GM18858 (cell line): ENCODE measurements at regions not wholly inside any gene's neighbourhood (a gene's known extent, or its start where the extent isn't known, plus 50 kb on each side); places are given as distances from the start of the nearest gene placed in this dataset.
"Not testable (repeated sequence)": the region's sequence is repeated elsewhere in the genome, so short reads cannot be mapped to it uniquely, and the experiment has no call there.

ENCODE experiments used
- ATAC-seq: cut with Tn5 transposase; IDR thresholded peaks from one replicate; pipeline ENCODE4 v1.9.1; 2021; ENCODE audit not compliant: unreplicated experiment

GRCh38 chr3:167106456-167106855 is 273.6 kb downstream of the ZBBX start:
- ATAC-seq: no peak

DNA sequence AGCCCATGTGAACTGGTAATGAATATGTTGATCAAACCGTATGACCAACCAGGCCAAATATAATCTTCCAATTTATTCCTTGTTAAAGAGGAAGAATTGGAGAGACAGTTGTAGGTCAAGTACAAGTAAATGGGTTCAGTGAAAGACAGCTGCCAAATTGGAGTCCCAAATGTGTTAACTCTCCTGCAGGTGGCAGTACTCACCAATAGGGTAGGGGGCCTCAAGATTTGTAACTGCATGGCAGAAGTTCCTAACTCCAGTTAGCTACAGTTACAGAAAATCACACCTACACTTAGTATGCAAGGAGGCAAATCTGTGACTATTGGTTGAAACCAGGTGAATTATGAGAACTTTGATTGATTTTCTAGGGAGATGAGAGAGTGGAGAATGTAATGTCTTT is 278.0 kb downstream of the ZBBX start:
- ATAC-seq: no peak

- no peak for ATAC-seq
Measured at GRCh38 chr3:167100651-167101050, 279.4 kb downstream of the ZBBX start.

GRCh38 chr3:167100200-167100599 is 279.9 kb downstream of the ZBBX start:
- no peak for ATAC-seq

- no peak for ATAC-seq
Measured at GRCh38 chr3:167095976-167096375, 284.1 kb downstream of the ZBBX start.

DNA sequence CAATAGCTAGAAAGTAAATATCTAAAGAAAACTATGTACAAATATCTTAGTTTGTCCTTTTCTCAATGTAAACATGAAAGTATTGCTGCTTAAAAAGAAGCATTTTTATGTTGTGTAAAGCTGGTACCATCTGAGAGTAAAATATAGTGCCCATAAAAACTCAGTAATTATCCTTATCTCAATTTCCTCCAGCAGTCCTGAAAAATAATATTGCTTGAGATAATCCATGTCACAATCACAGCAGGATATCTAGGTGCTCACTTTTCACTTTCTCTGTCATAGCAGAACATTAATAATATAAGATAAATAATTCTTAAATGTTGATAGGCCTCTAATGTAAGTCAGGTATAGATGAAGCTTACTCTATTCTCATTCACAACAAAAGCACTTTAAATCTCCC is 285.5 kb downstream of the ZBBX start:
- ATAC-seq: no peak

DNA sequence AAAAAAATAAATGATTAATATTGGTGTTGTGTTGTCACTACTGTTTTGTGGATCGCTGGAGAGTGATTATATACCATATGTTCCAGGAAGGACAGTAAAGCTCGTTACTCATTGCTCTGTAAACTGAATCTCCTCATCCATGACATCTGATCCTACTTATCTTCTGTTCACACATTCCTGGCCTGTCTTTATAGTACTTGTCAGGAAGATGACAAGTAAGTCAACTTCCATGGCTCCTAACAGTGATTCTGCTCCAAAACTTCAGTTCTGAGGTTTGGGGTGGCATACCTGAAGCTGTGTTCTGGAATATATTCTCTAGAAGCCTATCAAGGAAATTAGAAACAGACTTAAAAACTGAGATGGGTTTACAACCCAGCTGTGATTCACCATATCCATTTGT is 288.9 kb downstream of the ZBBX start:
- ATAC-seq: no peak

DNA sequence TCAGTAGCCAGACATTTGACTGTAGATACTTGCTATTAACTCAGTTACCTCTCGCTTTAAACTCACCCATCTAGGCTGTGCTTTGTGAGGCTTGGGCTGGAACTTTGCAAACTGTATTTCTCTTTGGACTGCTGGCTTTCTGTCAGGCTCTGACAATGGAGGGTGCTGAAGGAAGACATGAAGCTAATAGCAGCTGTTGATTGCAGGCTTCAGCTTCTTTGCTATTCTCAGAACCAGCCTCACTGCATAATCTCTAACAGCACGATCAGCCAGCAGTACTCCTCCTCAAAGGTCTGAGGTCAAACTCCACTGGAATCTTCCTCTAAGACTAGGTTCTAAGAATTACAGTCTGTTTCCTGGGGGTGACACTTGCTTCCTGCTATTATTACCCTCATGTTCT is 295.6 kb downstream of the ZBBX start:
- no peak for ATAC-seq

DNA sequence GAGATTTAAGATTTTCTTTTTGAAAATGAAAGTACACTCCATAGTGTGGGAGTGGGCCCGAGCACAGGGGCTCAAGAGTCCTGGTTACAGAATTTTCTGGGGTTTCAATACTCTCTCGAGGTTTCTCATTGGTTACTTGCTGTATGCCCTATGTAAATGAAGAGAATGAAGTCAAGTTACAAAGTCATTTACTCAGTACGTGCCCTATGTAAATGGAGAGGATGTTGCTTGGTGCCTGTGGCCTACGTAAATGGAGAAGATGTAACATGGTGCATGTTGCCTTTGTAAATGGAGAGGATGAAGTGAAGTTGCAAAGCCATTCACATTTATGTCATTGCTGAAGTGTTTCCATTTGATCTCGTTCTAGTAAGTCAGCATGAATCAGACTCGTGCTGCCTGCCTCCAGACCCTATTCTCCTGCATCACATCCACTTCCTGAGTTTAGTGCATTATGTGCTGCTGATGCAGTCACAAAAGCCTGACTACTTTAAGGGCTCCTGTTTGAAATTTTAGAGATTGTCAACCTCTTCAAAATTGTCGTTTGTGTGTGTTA is 302.0 kb downstream of the ZBBX start:
- ATAC-seq: no peak

GRCh38 chr3:167067787-167068161 is 312.3 kb downstream of the ZBBX start:
- no peak for ATAC-seq

GRCh38 chr3:167066977-167067786 is 312.9 kb downstream of the ZBBX start:
- ATAC-seq: no peak

GRCh38 chr3:167057581-167057980 is 322.5 kb downstream of the ZBBX start:
- no peak for ATAC-seq

DNA sequence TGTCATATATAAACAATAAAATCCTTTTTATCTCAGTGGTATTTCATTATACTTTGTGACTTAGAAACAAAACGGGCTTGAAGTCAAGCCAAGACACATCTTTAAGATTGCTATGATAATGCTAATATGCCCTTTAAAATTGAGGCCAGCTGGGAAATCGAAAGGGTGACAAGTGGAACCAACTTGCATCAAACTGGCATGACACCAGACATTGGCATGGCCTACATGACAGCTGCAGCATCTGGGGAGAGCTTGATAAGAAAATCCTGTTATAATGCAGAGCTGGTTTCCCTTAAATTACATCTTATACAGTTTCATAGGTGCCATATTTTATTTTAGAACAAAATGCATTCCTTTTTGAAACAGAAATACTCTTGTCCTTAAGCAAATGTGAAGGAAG is 325.2 kb downstream of the ZBBX start:
- no peak for ATAC-seq

DNA sequence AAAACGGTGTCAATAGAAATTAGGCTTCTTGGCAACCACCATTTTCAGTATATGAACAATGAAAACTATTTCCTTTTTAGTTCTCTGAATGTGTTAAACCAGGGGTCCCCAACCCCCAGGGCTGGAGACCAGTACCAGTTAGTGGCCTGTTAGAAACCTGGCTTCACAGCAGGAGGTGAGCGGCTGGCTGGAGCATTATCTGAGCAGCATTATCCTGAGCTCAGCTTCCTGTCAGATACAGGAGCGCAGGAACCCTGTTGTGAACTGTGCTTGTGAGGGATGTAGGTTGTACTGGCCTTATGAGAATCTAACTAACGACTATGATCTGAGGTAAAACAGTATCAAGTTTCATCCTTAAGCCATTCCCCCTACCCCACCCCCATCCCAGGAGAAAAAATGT is 328.7 kb downstream of the ZBBX start:
- no peak for ATAC-seq

- no peak for ATAC-seq
Measured at GRCh38 chr3:167033866-167034265, 346.2 kb downstream of the ZBBX start.

DNA sequence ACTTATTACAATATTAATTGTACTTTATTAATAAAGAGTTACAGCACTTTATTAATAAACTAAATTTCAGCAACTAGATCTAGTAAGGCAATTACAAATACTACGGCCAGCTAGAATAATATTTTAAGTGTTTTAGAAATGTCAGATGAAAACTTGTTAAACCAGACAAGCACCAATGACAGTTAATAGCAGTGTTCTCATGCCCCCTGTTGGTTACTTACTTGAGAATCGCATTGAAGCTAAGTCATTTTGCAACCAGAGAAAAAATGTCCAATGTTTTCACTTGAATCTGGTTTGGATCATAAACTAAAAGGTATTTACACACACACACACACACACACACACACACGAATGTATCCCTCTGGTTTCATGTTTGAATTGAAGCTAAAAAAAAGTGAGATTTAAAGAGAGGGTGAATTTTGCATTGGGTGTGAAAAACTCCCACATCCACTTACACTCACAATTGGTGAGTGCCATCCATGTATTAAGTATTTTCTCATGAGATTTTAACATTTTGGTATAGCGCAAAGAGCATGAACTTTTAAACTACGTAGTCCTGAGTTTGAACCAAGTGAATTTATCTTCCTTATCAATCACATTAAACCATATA is 347.7 kb downstream of the ZBBX start:
- no peak for ATAC-seq

- ATAC-seq: no peak
Measured at GRCh38 chr3:167031364-167032049, 348.6 kb downstream of the ZBBX start.

- ATAC-seq: no peak
Measured at GRCh38 chr3:167030082-167030725, 349.9 kb downstream of the ZBBX start.

GRCh38 chr3:167019503-167019902 is 360.6 kb downstream of the ZBBX start:
- ATAC-seq: not testable (repeated sequence)

GRCh38 chr3:167018591-167019111 is 361.4 kb downstream of the ZBBX start:
- not testable (repeated sequence) for ATAC-seq

- no peak for ATAC-seq
Measured at GRCh38 chr3:167012691-167013090, 367.4 kb downstream of the ZBBX start.
